Natural killer cell treated with Interleukin-12 subunit alpha and Interleukin-12 subunit beta and Interleukin-15 and Interleukin-18, amount 100 ng/mL, for 72 hours (primary cell): ENCODE measurements at regions not wholly inside any gene's neighbourhood (a gene's known extent, or its start where the extent isn't known, plus 50 kb on each side); places are given as distances from the start of the nearest gene placed in this dataset.
"Not testable (repeated sequence)": the region's sequence is repeated elsewhere in the genome, so short reads cannot be mapped to it uniquely, and the experiment has no call there.

Experiments
- ATAC-seq, 2 donors: fragments of 150-1000 bp; cut with Tn5 transposase in 1 of 2; sonication (Bioruptor Pico), chemical (Tn5 transposase) in 1 of 2; 2 replicates each; pipeline ENCODE4 v1.10.0; 2021
- DNase-seq: peaks from one replicate; pipeline ENCODE4 v3.0.0; 2022; ENCODE audit warnings: low spot score
- H3K27ac Mint-ChIP-seq, 2 donors: 1 replicate in 1 of 2; 2 replicates in 1 of 2; pipeline ENCODE4 v1.8.0; 2022; ENCODE audit warnings: mixed read lengths in 2 of 2, mild to moderate bottlenecking in 1 of 2, moderate library complexity in 1 of 2
- H3K27me3 Mint-ChIP-seq, 2 donors: 1 replicate in 1 of 2; 2 replicates in 1 of 2; pipeline ENCODE4 v1.8.0; 2022; ENCODE audit warnings: mixed read lengths in 2 of 2
- H3K36me3 Mint-ChIP-seq: one replicate; pipeline ENCODE4 v1.8.0; 2022; ENCODE audit warnings: mixed read lengths
- H3K4me1 Mint-ChIP-seq, 2 donors: 1 replicate in 1 of 2; 2 replicates in 1 of 2; pipeline ENCODE4 v1.8.0; 2022; ENCODE audit warnings: low read depth in 2 of 2, mixed read lengths in 2 of 2, mild to moderate bottlenecking in 1 of 2
- H3K4me3 Mint-ChIP-seq: one replicate; pipeline ENCODE4 v1.8.0; 2022; ENCODE audit warnings: mixed read lengths
- H3K9me3 Mint-ChIP-seq: 2 replicates; pipeline ENCODE4 v1.8.0; 2022; ENCODE audit warnings: mixed read lengths

DNA sequence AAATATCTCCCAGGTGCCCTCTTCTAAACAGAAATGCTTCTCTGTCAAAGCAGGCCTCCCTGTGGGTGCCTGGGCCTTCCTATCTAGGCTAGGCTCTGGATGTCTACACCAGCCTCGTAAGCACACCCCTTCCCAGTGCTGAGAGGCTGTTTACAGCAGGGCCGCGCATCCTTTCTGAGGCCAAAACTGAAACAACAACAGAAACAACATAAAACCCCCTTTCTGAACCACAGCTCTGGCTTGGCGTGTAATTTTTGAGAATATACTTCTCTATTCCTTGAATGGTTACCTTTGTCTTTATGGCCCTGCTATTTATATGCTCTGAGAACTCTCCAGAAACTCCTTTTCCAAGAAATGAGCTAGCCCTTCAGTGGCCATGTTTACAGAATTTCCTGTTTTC is 118.4 kb downstream of the BCL2L11 start:
- H3K27ac Mint-ChIP-seq: peak overlapping the region in 1 of 2 donors; percentile 5

DNA sequence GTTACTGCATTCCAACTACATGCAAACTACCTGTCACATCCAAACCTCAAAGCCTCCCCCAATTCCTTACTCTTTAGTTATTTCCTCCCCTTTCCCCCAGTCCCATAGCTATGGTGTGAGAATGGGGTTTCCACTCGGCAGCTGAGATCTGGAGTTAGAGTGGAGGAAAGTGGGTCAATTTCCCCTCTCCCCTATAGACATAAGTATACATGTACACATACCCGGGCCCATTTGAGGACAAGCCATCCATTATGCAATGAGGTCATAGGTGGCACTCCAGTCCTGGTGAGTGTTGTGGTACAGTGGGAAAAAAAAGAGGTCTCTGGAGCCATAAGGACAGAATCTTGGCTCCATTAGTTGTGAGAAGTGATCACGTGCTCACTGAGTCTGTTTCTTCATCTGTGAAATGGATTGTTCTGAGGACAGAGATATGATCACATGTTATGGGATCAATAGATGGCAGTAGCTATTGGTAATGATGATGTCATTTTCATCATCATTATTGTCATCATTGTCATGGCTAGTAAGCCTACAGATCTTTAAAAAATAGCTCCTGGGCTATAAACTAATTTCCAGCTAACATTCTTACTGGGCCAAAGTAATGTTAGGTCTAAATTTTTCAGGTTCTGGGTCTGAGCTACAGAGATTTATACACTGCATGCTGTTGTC is 119.0 kb downstream of the BCL2L11 start:
- ATAC-seq: peak in 1 of 2 donors; percentile 17

More for the DNA sequence above, 118.4 kb downstream of the BCL2L11 start:
- no peaks in the 10 kb centered on the region for H3K27me3 Mint-ChIP-seq
- no peaks in the 10 kb centered on the region for H3K36me3 Mint-ChIP-seq
- peaks cover 9% of the 10 kb centered on the region in 2 donors for H3K4me1 Mint-ChIP-seq
- H3K9me3 Mint-ChIP-seq: no peaks in the 10 kb centered on the region
- DNase-seq: no peak
- peak in 1 of 2 donors; percentile 66 for ATAC-seq
- H3K4me3 Mint-ChIP-seq: no peak overlapping the region

DNA sequence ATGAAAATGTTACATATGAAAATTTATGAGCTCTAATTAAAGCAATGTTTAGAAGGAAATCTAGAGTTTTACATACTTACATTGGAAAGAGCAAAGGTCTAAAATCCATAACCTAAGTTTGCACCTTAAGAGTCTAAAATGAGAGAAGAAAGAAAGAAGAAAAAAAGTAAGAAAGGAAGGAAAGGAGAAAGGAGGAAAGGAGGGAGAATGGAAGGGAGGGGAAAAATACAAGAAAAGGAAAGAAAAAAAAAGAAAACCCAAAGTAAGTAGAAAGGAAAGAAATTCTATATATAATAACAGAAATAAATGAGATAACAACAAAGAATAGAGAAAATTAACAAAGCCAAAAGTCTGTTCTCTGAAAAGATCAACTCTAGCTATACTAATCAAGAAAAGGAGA is 122.6 kb downstream of the BCL2L11 start:
- H3K9me3 Mint-ChIP-seq: no peaks in the 10 kb centered on the region
- DNase-seq (no peak), ATAC-seq (no peak)
- H3K36me3 Mint-ChIP-seq: no peaks in the 10 kb centered on the region
- no peak overlapping the region for H3K27ac Mint-ChIP-seq
- peaks cover 9% of the 10 kb centered on the region in 2 donors for H3K4me1 Mint-ChIP-seq
- no peak overlapping the region for H3K4me3 Mint-ChIP-seq
- no peaks in the 10 kb centered on the region for H3K27me3 Mint-ChIP-seq

More for the DNA sequence above, 119.0 kb downstream of the BCL2L11 start:
- Mint-ChIP-seq H3K4me3 (no peak overlapping the region), H3K4me1 (peaks cover 9% of the 10 kb centered on the region in 2 donors), H3K27ac (peak overlapping the region in 1 of 2 donors; percentile 5), H3K27me3 (no peaks in the 10 kb centered on the region), H3K36me3 (no peaks in the 10 kb centered on the region), H3K9me3 (no peaks in the 10 kb centered on the region)
- no peak for DNase-seq

DNA sequence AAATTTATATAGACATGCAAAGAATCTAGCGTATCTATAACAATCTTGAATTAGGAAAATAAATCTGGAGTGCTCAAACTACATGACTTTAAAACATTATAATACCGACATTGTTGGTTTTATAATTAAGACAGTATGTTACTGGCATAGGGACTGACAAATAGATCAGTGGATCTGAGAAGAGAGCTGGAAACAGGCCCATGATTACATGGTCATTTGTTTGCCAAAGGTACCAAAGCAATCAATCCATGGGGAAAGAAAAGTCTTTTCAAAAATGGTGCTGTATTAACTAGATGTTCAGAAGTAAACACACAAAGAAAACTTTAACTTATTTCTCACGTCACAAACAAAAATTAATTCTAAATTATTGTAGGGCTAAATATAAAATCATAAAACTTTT is 124.2 kb downstream of the BCL2L11 start:
- Mint-ChIP-seq H3K4me1 (no peaks in the 10 kb centered on the region), H3K27ac (peak overlapping the region in 1 of 2 donors; percentile 14), H3K4me3 (no peak overlapping the region), H3K9me3 (no peaks in the 10 kb centered on the region), H3K36me3 (no peaks in the 10 kb centered on the region), H3K27me3 (no peaks in the 10 kb centered on the region)
- DNase-seq: no peak
- no peak for ATAC-seq

DNA sequence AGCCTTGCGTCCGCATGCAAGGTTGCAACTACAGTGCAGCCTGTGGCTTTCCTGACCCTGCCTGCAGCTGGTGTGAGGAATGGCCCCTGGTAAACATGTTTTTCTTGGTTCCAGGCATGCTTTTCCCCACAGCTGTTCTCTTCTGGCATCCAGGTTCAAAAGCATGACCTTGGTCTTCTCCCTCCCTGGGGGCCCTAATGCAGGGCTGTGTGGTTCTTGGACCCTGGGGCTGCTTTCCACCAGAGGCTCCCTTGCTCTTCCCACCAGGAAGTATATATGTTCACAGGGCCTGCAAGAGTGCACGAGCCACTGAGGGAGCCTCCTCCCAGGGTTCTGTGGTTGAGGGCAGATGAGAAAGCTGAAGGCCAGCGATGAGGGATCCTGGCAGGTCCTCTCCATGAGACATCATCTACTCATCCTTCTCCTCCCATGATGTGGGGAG is 125.9 kb downstream of the BCL2L11 start:
- Mint-ChIP-seq H3K4me3 (no peak overlapping the region), H3K9me3 (peaks cover 4% of the 10 kb centered on the region), H3K27me3 (no peaks in the 10 kb centered on the region), H3K4me1 (peaks cover 4 to 5% of the 10 kb centered on the region in 2 donors), H3K27ac (no peak overlapping the region), H3K36me3 (peaks cover 7% of the 10 kb centered on the region)
- no peak for ATAC-seq
- DNase-seq: no peak

DNA sequence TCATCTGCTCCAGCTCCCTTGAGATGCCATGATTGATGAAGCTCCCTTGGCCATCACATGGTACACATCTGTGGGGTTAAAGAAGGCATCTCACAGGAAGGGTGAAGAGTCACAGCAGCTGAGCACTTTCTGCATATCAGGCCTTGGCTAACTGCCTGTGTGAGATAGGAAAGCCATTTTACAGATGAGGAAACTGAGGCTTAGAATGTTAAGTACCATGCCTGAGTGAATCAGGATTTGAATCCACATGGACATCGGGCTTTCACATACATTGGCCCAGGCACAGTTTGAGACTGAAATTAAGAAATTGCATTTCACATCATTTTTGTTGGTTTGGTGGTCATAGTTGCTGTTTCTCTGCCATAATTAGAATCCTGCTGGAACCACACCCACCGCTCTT is 126.8 kb downstream of the BCL2L11 start:
- peaks cover 4% of the 10 kb centered on the region for H3K9me3 Mint-ChIP-seq
- H3K4me1 Mint-ChIP-seq: peaks cover 13% of the 10 kb centered on the region in 2 donors
- no peaks in the 10 kb centered on the region for H3K27me3 Mint-ChIP-seq
- H3K36me3 Mint-ChIP-seq: peaks cover 16% of the 10 kb centered on the region
- DNase-seq: no peak
- no peak overlapping the region for H3K27ac Mint-ChIP-seq
- ATAC-seq: no peak
- H3K4me3 Mint-ChIP-seq: no peak overlapping the region

DNA sequence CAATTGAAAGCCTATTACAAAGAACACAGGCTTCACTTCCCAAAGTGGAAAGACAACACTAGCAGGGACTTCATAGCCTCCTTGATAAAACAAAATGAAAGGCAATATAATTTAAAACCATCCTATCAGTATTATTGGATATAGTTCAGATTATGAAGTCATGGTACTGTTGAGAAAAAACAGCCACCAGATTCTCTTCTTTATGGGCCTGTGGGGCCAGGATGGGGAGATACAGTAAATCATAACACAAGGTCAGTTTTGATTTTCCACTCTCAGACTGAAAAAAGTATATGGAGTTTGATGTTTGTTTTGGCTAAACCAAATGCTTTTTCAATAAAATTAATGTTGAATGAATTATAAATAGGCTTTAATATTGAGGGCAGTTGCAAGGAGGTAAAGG is 129.1 kb downstream of the BCL2L11 start:
- ATAC-seq: no peak
- H3K27me3 Mint-ChIP-seq: no peaks in the 10 kb centered on the region
- no peak overlapping the region for H3K4me3 Mint-ChIP-seq
- DNase-seq: no peak
- H3K36me3 Mint-ChIP-seq: peaks cover 20% of the 10 kb centered on the region
- H3K9me3 Mint-ChIP-seq: peaks cover 4% of the 10 kb centered on the region
- no peak overlapping the region for H3K27ac Mint-ChIP-seq
- peaks cover 16 to 18% of the 10 kb centered on the region in 2 donors for H3K4me1 Mint-ChIP-seq

DNA sequence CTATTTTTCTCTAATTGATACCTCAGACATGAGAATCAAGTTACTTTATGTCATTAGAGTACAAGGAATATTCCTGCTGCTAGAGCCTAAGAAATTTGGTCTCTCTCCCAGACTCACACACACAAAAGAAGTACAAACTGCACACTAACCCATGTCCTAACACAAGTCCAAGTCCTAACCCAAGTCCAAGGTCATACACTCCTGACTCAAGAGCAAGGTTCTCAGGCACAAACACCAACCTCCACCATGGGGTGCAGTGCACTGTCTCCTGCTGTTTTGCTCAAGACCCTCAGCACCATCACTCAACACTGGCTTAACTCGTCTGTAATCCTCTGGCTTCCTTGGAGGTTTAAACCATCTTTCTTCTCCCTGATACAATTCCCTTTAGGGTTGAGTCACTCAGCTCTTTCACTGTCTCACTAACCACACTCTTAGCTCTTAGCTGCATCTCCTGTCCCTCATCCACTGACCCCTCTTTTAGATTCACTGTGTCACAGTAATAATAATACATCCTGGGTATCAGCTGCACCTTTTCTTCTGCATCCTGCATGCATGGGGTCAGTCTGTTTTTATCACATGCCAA is 129.8 kb downstream of the BCL2L11 start:
- ATAC-seq (no peak), DNase-seq (no peak)
- peaks cover 4% of the 10 kb centered on the region for H3K9me3 Mint-ChIP-seq
- peaks cover 20% of the 10 kb centered on the region for H3K36me3 Mint-ChIP-seq
- H3K4me1 Mint-ChIP-seq: peaks cover 16 to 18% of the 10 kb centered on the region in 2 donors
- no peaks in the 10 kb centered on the region for H3K27me3 Mint-ChIP-seq
- no peak overlapping the region for H3K27ac Mint-ChIP-seq
- no peak overlapping the region for H3K4me3 Mint-ChIP-seq

DNA sequence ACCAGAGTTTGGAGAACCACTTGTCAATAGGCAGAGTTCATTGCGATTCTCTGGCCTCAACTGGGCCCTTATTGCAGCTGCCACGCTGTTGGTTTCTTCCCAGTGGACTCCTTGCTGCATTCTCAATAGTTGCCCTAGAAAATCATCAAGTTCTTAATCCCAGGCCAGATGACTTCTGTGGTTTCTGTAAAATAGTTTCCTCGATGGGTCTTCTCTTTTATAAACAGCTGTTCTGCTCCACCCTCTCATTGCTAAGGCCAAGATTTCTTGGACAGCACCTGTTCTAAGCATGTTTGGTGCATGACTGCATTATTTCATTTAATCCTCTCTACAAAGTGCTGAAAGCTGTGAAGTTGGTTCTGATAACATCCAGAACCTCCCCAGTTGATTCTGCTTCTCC is 131.0 kb downstream of the BCL2L11 start:
- H3K27ac Mint-ChIP-seq: peak overlapping the region; percentile 20 to 57
- ATAC-seq (no peak), DNase-seq (no peak)
- H3K4me1 Mint-ChIP-seq: peaks cover 16 to 18% of the 10 kb centered on the region in 2 donors
- no peak overlapping the region for H3K4me3 Mint-ChIP-seq
- H3K36me3 Mint-ChIP-seq: peaks cover 20% of the 10 kb centered on the region
- peaks cover 4% of the 10 kb centered on the region for H3K9me3 Mint-ChIP-seq
- no peaks in the 10 kb centered on the region for H3K27me3 Mint-ChIP-seq

DNA sequence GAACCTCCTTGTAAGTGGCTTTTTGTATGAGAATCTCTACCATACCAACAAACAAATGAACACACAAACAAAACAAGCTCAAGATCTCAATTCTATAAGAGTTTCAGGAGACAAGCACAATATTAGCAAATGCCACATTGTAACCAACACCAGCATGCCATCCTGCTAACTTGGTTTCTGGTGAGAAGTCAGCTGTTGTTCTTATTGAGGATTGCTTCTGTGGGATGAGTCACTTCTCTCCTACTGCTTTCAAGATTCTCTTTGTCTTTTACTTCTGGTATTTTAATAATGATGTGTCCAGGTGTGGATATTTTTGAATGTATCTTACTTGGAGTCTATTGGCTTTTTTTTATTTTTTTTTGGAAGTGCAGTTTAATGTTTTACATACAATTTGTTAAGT is 131.7 kb downstream of the BCL2L11 start:
- peaks cover 4% of the 10 kb centered on the region for H3K9me3 Mint-ChIP-seq
- DNase-seq: no peak

DNA sequence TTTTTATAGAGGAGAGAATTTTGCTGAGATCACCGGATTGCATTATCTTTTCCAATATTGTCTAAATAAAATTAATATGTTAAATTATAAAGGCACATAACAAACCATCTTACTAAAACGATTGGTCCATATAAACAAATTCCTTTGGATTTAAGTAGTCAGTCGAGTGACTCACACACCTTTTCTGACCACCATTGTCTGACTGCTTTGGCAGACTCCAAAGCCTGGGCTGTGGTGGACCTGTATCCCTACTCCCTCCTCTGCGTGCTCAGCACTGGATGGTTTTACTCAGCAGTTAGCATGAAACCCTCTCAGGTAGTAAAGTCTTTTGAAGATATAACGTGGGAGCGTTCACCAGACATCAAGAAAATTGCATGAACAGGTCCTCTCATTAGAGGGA is 134.2 kb downstream of the BCL2L11 start:
- ATAC-seq, H3K27me3 Mint-ChIP-seq, H3K27ac Mint-ChIP-seq, DNase-seq, H3K4me3 Mint-ChIP-seq, H3K9me3 Mint-ChIP-seq: not testable (repeated sequence)
- H3K4me1 Mint-ChIP-seq: peaks cover 18 to 19% of the 10 kb centered on the region in 2 donors
- H3K36me3 Mint-ChIP-seq: peaks cover 20% of the 10 kb centered on the region

More for the DNA sequence above, 131.7 kb downstream of the BCL2L11 start:
- peak overlapping the region; percentile 20 to 57 for H3K27ac Mint-ChIP-seq
- peaks cover 16 to 18% of the 10 kb centered on the region in 2 donors for H3K4me1 Mint-ChIP-seq
- no peak for ATAC-seq
- H3K36me3 Mint-ChIP-seq: peaks cover 20% of the 10 kb centered on the region
- H3K4me3 Mint-ChIP-seq: no peak overlapping the region
- H3K27me3 Mint-ChIP-seq: no peaks in the 10 kb centered on the region

DNA sequence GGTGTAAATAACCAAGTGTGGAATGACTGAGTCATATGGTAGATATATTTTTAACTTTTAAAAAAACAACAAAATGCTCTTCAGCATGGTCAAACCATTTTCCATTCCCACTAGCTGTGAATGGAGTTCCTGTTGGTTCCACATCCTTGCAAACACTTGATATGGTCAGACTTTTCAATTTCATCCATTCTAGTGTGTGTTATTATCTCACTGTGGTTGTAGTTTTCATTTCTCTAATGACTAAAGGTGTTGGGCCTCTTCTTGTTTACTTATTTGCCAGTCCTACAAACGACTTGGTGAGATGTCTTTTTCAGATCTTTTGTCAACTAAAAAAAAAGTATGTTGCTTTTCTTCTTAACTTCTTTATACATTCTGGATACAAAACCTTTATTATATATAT is 135.9 kb downstream of the BCL2L11 start:
- not testable (repeated sequence) for DNase-seq, H3K4me3 Mint-ChIP-seq, ATAC-seq, H3K27me3 Mint-ChIP-seq, H3K9me3 Mint-ChIP-seq, H3K27ac Mint-ChIP-seq
- H3K4me1 Mint-ChIP-seq: peaks cover 14% of the 10 kb centered on the region in 2 donors
- H3K36me3 Mint-ChIP-seq: peaks cover 12% of the 10 kb centered on the region

DNA sequence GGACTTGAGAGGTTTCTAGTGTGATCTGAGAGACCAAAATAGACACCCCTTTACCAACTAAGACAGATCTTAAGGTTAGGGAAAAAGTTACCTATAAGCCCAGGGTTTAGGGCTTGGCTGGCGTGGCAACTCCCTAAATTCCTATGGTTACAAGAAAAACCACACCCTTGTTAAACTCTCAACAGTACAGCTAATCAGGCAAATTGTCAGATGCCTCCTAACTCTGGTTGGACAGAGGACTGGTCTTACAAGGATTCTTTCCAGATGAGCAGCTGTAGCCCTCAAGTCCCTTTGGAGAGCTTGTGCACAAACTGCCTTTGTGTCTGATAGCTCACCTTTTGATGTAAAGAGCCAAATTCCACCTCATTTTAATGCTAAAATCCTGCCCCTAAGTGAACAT is 136.9 kb downstream of the BCL2L11 start:
- DNase-seq, H3K27me3 Mint-ChIP-seq, ATAC-seq, H3K36me3 Mint-ChIP-seq, H3K9me3 Mint-ChIP-seq, H3K4me1 Mint-ChIP-seq, H3K27ac Mint-ChIP-seq, H3K4me3 Mint-ChIP-seq: not testable (repeated sequence)

DNA sequence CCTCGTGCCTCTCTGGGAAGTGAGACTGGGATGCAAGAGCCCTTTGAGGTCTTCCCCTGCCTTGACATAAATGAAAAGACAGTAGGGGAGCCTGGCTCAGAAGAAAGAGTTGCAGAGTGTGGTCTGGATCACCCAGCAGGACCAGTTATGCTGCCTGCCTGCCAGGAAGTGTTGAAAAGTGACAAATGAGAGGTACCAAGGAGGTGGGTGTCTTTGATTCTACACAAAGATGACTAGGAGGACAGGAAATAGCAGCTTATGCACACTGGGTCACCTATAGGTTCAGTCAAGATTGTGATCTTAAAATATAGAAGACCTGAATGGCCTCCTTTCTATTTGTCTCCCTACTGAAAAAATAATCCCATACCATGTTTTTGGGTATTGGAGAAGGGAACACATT is 137.6 kb downstream of the BCL2L11 start:
- ATAC-seq: peak in 1 of 2 donors; percentile 48
- H3K4me1 Mint-ChIP-seq, H3K9me3 Mint-ChIP-seq: not testable (repeated sequence)

More for the DNA sequence above, 137.6 kb downstream of the BCL2L11 start:
- not testable (repeated sequence) for H3K36me3 Mint-ChIP-seq, DNase-seq, H3K27me3 Mint-ChIP-seq, H3K27ac Mint-ChIP-seq, H3K4me3 Mint-ChIP-seq
